GM12874 (cell line): ENCODE measurements at regions not wholly inside any gene's neighbourhood (a gene's known extent, or its start where the extent isn't known, plus 50 kb on each side); places are given as distances from the start of the nearest gene placed in this dataset.

Experiments used
- CTCF ChIP-seq: IDR thresholded peaks from 2 replicates; pipeline ENCODE4 v1.5.1; 2011; ENCODE audit warnings: low read depth, mild to moderate bottlenecking, control low read depth, low read length, moderate library complexity; ENCODE audit not compliant: insufficient read depth

GRCh38 chr12:82300611-82301010 is 57.6 kb downstream of the CCDC59 start:
- TF ChIP-seq CTCF = no peak

GRCh38 chr12:82299319-82300025 is 58.7 kb downstream of the CCDC59 start:
- no peak for TF ChIP-seq CTCF

GRCh38 chr12:82290415-82290814 is 67.8 kb downstream of the CCDC59 start:
- no peak for TF ChIP-seq CTCF

- no peak for TF ChIP-seq CTCF
Observed at GRCh38 chr12:82279536-82280058, 78.6 kb downstream of the CCDC59 start.

GRCh38 chr12:82277582-82277981 is 80.6 kb downstream of the CCDC59 start:
- TF ChIP-seq CTCF = no peak

GRCh38 chr12:82242729-82243128 is 115.5 kb downstream of the CCDC59 start:
- TF ChIP-seq CTCF = no peak

- TF ChIP-seq CTCF = no peak
Observed at GRCh38 chr12:82225871-82226270, 132.3 kb downstream of the CCDC59 start.
